SH-SY5Y (cell line): ENCODE measurements at regions not wholly inside any gene's neighbourhood (a gene's known extent, or its start where the extent isn't known, plus 50 kb on each side); places are given as distances from the start of the nearest gene placed in this dataset.

Experiments
- GATA2 ChIP-seq: IDR thresholded peaks from 2 replicates; pipeline ENCODE4 v1.6.1; 2011; ENCODE audit warnings: mild to moderate bottlenecking, low read depth, low read length
- GATA3 ChIP-seq: IDR thresholded peaks from 2 replicates; pipeline ENCODE4 v1.6.1; 2011; ENCODE audit warnings: low read depth, mild to moderate bottlenecking, low read length, moderate library complexity

GRCh38 chr1:229087339-229087738, 183.6 kb upstream of the RAB4A start:
- no peak for TF ChIP-seq GATA2
- TF ChIP-seq GATA3 = no peak
